Kidney epithelial cell (primary cell): ENCODE measurements at regions not wholly inside any gene's neighbourhood (a gene's known extent, or its start where the extent isn't known, plus 50 kb on each side); places are given as distances from the start of the nearest gene placed in this dataset.

Source experiments
- DNase-seq: peaks from one replicate; pipeline ENCODE4 v3.0.0-alpha.2; 2010; ENCODE audit warnings: low read depth
- H3K27me3 ChIP-seq: 2 replicates; pipeline ENCODE4 v1.6.0; 2011; ENCODE audit warnings: low read length; ENCODE audit not compliant: control insufficient read depth, insufficient read depth
- H3K36me3 ChIP-seq: 2 replicates; pipeline ENCODE4 v1.5.1; 2011; ENCODE audit warnings: low read length; ENCODE audit not compliant: control insufficient read depth, insufficient read depth
- H3K4me3 ChIP-seq: 2 replicates; pipeline ENCODE4 v1.5.1; 2011; ENCODE audit warnings: low read depth, mild to moderate bottlenecking, control low read depth, low read length
- CTCF ChIP-seq: IDR thresholded peaks from 2 replicates; pipeline ENCODE4 v1.5.1; 2011; ENCODE audit warnings: mild to moderate bottlenecking, moderate library complexity, low read length, control low read depth, inconsistent platforms; ENCODE audit not compliant: insufficient read depth, poor library complexity, severe bottlenecking

DNA sequence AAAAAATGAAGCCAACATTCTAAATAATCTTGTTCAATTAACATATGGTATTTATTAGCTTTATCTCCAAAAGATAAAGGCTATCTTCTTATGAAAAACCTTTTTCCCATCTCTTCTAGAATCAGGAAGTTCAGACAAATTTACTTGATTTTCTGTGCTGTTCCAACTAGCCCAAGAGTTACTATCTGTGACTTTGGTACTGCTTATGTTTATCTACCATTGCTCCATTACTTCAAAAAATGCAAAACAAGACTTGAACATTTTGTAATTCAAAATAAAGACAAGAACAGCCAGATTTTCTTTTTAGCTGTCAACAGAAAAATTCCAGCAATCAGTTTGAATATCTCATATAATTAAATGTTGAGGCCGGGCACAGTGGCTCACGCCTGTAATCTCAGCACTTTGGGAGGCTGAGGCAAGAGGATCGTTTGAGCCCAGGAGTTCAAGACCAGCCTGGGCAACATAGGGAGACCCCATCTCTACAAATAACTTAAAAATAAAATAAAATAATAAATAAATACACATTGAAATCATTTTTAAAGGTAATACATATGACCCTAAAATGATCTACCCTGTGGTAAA lies 188.5 kb downstream of the LTN1 start:
- Histone ChIP-seq H3K36me3 (no peaks in the 10 kb centered on the region), H3K27me3 (no peaks in the 10 kb centered on the region), H3K4me3 (no peak overlapping the region)
- TF ChIP-seq CTCF: no peak
- no peak for DNase-seq

- no peak overlapping the region for H3K4me3 ChIP-seq
- no peak for DNase-seq
- no peaks in the 10 kb centered on the region for H3K36me3 ChIP-seq
- H3K27me3 ChIP-seq: no peaks in the 10 kb centered on the region
- TF ChIP-seq CTCF: no peak
Observed at GRCh38 chr21:28801906-28802305, 190.8 kb downstream of the LTN1 start.

DNA sequence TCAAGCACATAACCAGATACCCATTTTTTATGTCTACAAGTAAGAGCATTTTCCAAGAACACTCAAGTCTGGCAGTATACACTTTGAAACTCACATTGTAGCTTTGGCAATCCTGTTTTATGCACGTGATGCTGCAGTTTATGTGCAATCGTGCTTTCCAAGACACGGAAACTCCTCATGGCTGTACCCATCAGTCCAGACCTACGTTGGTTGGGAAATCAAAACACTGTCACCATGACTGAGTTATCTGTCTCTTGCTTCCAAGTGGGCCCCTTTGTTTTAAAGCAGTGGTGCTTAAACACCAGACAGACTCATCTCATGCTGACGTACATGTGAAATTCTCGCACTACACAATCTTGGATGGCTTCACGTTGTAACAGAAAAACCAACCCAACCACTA lies 192.8 kb downstream of the LTN1 start:
- no peak for TF ChIP-seq CTCF
- DNase-seq: no peak
- Histone ChIP-seq H3K36me3 (no peaks in the 10 kb centered on the region), H3K27me3 (no peaks in the 10 kb centered on the region), H3K4me3 (no peak overlapping the region)

GRCh38 chr21:28798798-28799197 lies 193.9 kb downstream of the LTN1 start:
- no peak overlapping the region for H3K4me3 ChIP-seq
- H3K27me3 ChIP-seq: no peaks in the 10 kb centered on the region
- DNase-seq: no peak
- no peaks in the 10 kb centered on the region for H3K36me3 ChIP-seq
- TF ChIP-seq CTCF: no peak

- H3K27me3 ChIP-seq: no peaks in the 10 kb centered on the region
- TF ChIP-seq CTCF: no peak
- no peaks in the 10 kb centered on the region for H3K36me3 ChIP-seq
- DNase-seq: no peak
- no peak overlapping the region for H3K4me3 ChIP-seq
Observed at GRCh38 chr21:28795251-28795650, 197.4 kb downstream of the LTN1 start.

- no peak overlapping the region for H3K4me3 ChIP-seq
- H3K36me3 ChIP-seq: no peaks in the 10 kb centered on the region
- TF ChIP-seq CTCF: no peak
- no peaks in the 10 kb centered on the region for H3K27me3 ChIP-seq
- DNase-seq: no peak
Observed at GRCh38 chr21:28794371-28794851, 198.3 kb downstream of the LTN1 start.
